HG03108 (cell line): ENCODE measurements at regions not wholly inside any gene's neighbourhood (a gene's known extent, or its start where the extent isn't known, plus 50 kb on each side); places are given as distances from the start of the nearest gene placed in this dataset.

ENCODE experiments used
- ATAC-seq: cut with Tn5 transposase; IDR thresholded peaks from one replicate; pipeline ENCODE4 v1.9.1; 2021; ENCODE audit warnings: moderate library complexity; ENCODE audit not compliant: unreplicated experiment

DNA sequence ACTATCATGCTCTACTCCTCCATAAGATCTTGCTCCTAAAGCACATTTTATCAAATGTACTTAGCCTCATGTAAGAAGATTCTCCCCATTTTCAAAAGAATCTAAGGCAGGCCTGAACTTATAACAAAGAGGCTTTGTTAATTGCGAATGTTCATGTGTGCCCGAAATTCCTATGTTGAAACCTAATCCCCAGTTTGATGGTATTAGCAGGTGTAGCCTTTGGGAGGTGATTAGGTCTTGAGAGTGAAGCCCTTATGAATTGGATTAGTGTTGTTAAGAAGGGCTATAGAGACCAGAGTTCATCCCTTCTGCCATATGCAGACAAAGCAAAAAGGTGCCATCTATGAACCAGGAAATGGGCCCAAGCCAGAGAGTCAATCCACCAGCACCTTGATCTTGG lies 234.5 kb downstream of the PAX3 start:
- ATAC-seq: no peak

DNA sequence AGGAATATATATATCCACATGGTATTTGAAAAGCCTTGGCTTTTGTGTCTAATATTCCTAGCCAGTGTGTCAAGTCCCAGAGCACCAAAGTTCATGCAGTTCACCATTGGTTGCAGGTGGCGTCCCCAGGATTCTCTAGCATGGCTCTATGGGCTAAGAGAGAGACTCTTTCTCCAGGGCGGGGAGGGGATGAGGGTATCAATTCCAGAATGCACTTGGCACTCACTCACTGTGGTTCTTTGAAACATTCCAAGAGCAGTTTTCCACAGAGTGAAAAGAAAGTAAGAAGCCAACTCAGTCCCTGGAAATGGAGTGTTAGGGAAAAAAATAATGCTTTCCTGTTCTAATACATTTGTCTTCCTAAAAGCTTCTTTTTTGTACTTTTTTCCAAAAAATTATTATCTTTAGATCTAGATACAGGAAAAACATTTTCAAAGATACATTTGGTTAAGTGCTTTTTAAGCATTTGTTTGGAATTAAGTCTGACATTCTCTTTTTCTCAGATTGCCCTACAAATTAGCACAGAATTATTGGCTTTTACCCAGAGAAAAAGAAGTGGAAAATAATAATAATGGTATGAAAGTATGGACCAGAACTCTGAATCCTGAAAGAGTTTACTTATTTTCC lies 239.9 kb downstream of the PAX3 start:
- no peak for ATAC-seq

DNA sequence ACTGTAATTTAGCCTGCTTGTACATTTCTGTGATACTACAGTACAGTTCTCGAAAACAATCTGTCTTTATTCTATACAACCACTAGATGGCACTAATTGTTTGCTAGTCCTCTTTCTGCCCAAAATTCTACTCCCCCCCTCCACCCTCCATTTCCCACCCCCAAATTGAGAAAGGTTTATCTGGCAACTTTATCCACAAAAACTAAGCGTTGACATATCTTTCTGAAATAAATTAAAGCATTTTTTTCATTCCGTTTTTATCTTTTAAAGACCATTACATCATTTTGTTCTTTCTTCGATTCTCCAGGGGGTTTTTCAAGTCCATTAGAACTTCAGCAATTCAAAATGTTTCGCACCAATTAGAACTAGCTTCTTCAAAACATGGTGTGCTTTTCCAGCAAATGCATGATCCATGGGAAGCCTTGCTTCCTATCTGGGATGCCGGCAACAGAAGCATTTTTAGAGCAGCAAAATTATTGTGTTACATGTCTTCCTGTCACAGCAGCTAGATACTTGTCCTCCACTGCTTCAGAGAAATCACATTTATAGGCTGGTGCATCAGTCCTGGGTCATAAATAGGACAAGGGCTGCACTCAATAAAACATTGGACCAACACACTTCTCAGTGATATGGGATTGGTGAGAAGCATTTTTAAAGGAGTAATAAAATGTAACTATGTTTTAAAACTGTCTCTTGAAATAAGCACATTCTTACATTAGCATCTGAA lies 241.3 kb downstream of the PAX3 start:
- ATAC-seq: no peak

DNA sequence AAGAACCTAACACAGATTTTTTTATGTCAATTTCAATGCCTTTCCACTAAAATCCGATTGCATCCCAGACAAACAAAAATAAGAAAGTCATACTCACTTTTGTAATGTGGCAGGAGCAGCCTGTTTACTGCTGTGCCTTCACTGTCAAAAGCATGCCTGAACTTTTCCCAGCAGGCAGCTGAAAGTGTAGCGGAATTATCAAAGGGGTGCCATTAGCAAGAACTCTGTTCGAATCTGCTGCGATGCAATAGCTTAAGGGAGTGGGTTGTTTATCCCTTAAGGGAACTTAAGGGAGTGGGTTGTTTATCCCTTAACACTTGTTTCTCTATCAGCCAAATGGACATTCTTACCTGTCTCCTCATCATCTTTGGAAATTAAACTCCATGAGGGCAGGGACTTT lies 243.5 kb downstream of the PAX3 start:
- ATAC-seq: no peak

DNA sequence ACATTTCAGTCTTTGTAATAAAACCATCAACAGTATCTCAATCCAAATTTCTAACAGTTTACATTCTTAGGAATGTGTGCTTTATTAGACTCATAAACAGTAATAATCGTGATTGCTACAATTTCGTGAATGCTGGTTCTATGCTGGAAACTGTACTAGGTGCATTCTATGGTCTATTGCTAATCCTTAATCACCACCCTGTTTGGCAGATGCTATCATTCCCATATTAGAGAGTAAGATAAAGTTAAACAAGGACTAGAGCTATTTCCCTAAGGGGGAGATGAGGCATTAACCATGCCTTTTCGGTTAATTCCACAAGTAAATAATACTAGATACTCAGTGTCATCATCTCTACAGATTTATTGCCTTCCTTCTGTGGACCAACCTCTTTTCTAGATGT lies 244.0 kb downstream of the PAX3 start:
- no peak for ATAC-seq

DNA sequence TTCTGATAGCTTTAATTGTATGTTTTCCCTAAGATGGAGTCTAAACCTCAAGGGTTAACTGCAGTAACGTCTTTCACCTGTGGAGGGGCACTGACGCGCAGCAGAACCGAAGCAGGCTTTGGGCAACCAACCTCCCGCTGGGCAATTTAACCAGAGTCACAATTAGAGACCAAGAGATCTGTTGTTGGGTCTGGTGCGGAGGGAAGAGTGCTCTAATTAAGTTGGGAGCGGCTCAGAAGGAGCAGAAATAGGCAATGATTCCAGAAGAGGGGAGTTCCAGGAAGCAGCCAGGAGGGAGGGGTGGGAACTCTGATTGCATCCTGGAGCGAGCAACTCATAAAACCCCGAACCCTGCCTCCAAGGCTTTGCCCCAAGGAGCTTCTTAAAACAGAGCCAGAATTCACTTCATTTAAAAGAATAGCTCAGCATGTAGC lies 245.8 kb downstream of the PAX3 start:
- ATAC-seq: no peak

DNA sequence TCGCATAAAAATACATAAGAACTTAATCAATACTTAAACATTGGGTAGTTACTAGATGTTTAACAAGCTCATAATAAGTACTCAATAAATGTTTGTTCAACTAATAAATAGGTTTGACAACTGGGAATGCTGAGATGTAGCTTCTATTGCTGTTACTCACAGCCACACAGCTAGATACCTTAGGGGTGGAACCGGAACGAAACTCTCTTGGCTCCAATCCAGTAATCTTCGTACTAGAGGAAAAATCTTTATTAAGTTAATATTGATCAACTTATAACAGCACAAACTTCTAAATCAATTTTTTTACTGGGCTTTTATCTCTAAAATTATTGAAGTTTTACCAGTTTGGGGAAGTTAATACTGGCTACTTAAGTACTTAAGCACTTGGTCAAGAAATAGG lies 247.8 kb downstream of the PAX3 start:
- no peak for ATAC-seq

DNA sequence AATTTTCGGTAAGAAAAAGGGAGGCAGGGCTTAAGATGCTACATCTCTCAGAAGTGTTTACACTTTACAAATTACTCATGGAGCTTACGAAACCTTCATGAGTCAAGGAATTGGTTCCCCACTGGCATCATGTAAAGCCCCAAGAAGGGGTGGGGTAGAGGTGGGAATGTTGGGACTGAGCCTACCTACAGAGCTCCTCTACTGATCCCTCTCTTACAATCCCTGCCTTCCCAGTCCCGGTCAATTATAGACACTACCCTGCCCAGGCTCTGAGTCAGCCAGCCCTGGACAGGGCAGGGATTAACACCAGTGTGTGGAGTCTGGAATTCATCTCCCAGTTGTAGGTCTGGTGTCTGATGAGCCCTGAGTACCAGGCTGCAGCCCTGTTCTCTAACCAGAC lies 248.9 kb downstream of the PAX3 start:
- no peak for ATAC-seq

DNA sequence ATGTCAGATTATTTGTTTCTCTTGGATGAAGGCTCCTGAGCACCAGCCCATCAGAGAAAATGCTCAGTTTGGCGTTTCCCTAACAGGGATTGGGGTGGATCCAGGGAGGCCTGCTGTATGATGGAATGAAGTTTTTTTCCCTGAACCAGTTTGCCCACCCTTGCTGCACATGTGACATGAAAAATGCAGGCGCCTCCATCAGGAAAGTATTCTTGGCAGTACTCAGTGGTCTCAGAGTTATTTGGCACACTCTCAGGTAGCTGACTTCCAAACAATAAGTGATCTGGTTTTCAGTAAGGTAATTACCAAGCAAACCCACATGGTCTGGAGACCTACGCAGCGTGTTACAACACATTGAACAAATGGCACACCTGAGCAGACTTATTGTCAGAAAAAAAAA lies 254.9 kb downstream of the PAX3 start:
- ATAC-seq: no peak

DNA sequence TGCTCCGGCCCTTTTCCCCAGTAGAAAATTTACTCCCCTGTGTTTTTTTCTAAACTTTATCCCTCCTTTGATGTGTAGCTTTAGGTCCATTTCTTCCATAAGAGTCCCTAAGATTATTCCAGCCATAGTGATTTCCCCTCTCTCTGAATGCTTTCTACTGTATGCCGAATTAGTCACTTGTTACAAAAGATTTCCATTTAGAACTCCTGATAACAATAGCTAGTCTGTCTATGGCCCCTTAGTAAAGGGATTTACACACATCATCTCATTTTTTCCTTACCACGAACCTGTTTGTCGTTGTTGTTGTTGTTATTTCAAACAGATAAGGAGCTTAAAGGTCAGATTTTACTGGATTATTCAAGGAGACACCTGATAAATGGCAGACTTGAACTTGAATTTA lies 256.1 kb downstream of the PAX3 start:
- ATAC-seq: no peak

DNA sequence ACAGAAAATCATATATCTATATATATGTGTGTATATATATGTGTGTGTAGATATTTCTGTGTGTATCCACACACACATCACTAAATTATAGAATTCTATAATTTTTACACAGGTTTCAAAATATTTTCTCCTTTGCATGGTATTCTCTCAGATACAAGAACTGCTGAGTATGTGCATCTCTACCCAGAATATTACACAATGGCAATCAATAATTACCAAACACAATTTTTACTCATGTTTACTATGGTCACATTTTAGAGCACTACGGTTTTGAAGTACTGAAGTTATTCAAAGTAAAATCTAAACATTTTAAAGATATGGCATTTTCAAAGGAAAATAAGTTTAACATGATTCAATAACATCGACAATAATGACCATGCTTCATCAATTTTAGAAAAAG lies 258.5 kb downstream of the PAX3 start:
- ATAC-seq: no peak

DNA sequence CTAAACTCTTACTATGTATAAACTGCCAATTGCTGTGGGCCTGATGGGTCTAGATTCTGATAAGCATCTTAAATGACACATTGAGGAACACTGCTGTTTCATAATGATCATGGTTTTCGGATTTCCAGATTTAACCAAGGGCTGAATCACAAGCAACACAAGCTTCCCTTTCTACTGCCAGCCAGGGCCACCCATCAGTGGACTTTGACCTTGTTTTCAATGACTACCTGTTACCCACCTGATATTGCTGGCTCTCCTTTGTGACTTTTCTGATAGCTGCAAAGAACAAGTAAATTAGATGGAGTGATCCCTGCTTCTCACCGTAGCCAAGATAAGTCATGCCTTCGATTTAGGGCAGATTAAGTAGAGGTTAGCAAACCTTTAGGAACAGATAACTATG lies 259.0 kb downstream of the PAX3 start:
- no peak for ATAC-seq

DNA sequence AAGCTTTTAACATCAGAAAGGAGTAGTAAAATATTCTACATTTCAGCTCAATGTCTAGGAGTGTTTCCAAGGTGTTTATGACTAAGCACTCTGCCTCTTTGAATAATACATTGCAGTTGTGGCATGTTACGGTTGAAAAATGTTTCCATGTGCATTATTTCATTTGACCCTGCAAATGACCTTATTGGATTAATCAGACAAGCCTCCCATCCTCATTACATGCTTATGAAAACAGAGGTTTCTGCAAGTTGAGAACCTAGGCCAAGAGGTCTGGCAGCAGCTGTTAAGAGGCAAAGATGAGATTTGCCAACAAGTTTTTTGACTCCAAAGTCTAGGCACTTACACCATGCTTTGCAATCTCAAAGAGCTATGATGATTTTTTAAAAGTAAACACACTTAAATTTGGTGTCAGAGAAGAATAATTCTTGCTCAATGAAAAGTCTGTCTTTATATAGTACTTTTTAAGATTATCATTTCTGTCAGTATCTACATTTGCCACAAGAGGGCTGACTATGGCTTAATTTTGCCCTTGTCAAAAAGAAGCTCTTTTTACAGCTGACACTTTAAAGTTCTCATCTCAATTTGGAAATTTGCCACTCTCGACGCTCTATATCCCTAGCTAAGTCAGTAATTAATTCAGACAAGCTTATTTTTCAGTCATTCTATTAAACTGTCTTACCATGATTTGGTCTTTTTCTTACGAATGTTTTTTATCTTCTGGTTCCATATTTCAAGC lies 260.6 kb downstream of the PAX3 start:
- no peak for ATAC-seq

DNA sequence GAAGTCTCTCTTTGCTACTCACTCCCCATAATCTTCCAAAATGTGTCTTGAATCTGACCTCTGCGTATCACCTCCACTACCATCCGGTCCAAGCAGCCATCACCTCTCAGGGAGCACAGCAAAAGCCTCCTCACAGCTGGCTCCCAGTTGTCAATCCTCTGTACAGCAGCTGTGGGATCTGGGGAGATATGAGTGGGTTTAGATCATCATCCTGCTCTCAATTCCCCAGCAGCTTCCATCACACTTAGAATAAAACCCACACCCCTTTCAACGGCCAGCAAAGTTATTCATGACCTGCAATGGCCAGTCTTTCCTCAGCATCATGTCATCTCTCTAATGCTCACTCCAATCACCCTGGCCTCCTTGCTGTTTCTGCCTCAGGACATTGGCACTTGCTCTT lies 261.6 kb downstream of the PAX3 start:
- ATAC-seq: no peak

DNA sequence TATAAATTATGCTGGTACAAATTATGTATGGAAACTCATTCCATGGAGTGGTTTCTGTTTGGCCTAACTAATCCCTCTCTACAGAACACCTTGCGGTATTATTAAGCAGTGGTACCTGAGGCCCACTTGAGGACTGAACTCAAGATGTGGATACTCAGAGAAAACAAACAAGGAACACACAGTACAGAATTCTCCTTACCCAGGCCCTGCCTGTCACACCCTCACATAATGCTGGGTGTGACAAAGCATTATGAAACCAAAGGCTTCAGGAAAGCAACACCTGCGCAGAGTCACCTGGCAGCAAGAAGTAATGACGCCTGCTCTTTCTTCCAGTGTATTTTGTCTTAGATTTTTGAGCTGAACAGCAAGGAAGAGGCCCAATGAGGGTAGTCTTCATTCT lies 264.7 kb downstream of the PAX3 start:
- ATAC-seq: no peak

DNA sequence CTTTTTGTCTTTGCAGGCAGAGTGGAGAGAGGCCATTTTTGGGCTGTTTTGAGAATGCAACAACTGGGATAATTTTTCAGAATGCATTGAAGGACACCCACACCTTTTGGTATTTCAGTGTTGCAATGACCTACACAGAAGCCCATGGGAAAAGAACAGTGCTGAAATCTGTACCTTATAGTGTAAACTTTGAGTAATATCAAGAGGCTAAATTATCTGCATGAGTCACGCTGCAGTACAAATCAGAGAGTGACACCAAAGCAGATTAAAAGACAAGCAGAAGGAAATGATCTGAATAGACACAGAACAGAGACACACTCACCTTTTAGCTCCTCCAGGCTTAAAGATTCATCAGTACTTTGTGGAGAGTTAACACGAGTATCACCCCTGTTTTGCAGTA lies 265.3 kb downstream of the PAX3 start:
- ATAC-seq: no peak

DNA sequence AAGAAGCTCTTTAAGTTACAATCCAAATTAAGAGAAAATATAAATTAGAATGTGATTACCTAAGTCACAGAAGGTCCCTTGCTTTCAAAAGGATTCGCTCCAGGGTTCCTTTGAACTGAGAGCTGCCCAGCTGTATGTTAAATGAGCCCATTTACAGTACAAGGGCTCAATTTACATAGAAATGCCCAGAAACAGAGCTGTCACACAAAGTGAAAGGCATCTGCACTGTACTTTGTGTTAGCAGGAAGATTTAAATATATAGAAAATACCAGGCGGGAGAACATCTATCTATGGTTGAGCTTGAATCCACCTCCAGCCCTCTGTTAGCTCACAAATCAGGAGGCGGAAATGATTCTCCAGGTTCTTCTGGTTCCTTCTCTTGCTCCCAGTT lies 272.9 kb downstream of the PAX3 start:
- ATAC-seq: no peak

DNA sequence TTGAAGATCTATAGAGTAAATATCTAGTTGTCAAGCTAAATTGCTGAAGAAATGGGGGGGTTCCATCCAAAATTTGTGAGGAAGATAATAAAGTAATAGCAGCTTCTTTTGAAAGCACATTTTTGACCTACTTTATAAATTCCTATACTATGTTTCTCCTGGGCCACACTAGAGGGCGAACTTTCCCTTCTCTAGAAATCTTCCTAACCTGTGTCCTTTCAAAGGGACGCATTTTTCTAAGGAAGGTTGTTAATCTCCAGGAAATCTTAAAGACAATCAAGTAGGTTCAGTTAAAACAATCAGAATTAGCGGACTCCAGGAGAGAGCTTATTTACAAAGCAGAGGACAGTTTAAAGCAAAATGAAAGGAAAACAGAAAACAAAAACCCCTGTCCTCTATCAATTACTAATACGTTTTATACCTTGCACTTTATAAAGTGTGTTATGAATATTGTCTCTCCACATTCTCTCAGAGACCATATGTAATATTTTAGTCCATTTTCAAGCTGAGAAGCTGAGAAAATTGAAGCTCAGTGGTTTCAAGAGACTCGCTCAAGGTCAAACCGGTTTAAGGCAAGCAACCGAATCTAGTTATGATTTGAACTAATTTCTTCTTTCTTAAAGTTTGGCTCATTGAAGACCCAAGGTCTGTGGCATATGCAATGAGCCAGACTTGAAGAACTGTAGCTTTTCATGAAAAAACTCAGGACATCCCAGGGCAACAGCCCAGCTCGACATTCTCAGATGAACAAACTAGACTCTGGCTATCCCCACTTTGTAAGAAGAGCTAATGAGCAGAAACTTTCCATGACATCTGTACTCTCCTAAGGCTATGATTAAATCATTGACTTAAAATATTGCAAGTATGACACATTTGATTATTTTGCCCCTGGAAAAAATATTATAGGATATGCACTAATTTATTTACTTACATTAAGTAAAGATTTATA lies 273.6 kb downstream of the PAX3 start:
- ATAC-seq: no peak

DNA sequence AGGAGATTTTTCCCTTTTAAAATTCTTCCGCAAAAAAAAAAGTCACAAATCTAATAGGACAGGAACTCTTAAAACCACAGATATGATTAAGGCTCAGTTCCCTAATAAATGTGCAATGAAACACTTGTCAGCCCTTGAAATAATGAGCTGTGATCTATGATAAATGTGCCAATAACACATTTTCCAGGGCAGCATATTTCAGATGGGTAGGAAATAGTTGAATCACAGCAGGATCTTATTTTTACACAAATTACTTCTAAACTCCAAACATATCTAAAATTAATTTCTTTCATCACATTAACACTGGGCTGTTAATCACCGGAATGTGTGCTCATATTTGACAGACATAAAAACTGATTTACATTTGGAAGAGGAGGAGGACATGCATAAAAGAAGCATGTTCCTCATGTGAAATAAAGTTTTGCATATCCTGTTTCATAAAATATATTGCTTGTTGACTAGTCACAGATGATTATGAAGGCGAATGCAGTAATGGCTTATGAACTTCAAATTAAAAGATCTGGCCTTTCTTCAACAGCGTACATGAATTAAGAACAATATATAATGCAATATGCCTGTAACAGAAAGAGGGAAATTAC lies 281.4 kb downstream of the PAX3 start:
- ATAC-seq: no peak

DNA sequence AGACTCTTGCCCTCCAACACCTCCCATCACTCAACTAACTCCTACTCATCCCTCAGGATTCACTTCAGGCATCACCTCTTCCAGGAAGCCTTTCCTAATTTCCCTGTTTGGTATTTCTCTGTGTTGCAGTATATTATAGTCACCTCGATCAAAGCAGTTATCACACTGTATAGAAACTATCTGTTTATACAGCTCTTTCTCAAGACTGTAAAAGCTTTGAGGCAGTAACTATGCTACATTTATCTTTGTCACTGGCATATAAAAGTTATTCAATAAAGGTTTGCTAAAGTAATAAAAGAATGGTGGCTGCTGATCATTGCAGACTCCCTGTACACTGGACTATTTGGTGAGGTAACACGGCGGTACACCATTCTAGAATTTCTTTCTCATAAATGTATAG lies 284.9 kb downstream of the PAX3 start:
- no peak for ATAC-seq

DNA sequence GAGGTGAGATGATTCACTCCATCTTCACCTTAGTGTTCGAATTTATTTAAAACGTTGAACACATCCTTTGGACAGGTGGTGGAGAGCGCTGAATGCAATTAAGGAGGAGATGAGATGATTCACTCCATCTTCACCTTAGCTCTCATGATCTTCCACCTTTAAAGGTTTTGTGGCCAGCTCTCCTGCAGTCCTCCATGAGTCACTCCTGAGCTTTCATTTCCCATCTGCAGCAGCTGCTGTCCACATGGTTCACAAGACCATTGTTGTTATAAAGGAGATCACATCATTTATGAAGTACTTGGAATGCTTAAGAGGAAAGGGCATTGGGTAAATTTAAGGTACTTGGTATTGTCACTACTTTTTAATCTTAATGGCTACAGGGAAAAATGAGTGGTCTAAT lies 298.5 kb downstream of the PAX3 start:
- no peak for ATAC-seq
